ENCODE measurements at regions not wholly inside any gene's neighbourhood (a gene's known extent, or its start where the extent isn't known, plus 50 kb on each side); places are given as distances from the start of the nearest gene placed in this dataset.

DNA sequence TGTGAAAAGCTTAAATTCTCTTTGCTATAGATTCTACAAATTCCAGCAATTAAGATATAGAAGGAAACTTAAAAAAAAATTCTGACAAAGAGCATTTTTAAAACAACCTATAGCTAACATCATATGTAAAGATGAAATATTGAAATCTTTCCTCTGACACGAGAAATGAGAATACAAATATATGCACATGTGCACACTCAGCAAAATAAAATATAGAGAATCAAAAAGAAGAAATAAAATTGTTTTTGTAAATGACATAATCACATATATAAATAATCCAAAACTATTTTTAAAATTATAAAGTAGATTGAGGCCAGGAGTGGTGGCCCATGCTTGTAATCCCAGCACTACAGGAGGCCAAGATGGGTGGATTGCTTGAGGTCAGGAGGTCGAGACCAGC lies 265.1 kb downstream of the IRX2 start:
- no peak for DNase-seq

DNA sequence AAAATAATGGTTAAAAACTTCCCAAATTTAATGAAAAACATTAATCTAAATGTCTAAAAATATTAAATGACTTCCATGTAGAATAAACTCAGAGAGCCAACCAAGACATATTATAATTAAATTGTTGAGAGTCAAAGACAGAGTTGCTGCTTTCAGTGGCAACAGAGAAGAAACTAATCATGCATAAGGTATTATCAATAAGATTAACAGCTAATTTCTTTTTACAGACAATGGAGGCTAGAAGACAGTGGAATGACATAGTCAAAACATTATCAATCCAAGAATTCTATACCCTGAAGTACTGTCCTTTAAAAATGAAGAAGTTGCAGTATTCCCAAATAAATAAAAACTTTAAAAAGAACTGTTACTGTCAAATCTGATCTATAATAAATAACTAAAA lies 268.7 kb downstream of the IRX2 start:
- DNase-seq, result no peak

GRCh38 chr5:2480871-2481270 lies 270.6 kb downstream of the IRX2 start:
- no peak for DNase-seq

DNA sequence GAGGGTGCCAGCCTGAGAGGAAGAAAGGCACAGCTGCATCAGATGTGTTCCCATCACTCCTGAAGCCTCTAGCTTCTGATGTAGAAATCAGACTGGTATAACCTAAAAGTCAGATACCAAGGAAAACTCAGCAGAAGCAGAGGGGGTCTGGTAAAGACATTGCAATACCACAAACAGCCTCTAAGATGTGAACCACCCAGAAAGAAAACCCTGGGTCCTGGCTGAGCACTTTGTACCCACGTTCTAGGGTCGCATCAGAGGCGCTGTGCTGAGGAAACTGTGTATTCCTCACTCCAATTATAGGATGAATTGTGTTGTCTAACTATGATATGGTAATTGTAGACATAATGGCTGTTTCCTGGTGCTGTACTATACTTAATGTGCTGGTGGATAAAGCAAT lies 275.6 kb downstream of the IRX2 start:
- no peak for DNase-seq

DNA sequence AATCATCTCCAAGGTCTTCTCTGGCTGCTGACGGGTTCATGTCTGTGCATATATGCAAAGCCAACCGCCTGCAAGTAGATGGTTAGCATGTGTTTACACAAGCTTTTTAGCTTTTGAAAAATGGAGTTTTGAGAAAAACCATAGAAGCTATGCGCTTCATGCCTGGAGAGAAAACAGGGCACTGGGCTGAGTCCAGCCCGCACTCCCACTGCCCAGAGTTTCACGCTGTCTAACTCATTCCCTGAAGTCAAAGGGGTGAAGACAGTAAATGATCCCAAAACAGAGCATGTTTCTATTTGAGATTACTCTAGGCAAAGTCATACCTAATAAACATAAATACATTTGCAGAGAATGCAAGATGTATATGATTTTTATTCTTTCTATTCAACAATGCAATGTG lies 278.8 kb downstream of the IRX2 start:
- no peak for DNase-seq

GRCh38 chr5:2471152-2471879 lies 280.2 kb downstream of the IRX2 start:
- no peak for DNase-seq

DNA sequence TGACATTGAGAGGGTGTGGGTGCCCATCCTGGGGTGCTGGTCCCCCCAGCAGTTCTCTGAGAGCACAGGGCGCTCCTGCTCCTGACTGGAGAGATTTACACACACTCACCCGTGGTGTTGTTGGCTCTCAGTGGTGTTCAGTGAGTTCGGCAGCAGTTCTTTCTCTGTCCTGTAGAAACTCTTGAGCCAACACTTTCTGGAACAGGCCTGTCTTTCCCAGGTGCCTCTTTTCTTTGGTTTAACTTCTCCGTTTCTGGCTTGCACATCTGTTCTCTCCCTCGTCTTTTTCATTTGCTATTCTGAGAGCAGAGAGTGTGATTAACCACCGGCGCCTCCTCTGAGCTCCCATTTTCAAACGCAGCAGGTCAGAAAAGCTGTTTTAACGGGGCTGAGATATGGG lies 284.5 kb downstream of the IRX2 start:
- no peak for DNase-seq

DNA sequence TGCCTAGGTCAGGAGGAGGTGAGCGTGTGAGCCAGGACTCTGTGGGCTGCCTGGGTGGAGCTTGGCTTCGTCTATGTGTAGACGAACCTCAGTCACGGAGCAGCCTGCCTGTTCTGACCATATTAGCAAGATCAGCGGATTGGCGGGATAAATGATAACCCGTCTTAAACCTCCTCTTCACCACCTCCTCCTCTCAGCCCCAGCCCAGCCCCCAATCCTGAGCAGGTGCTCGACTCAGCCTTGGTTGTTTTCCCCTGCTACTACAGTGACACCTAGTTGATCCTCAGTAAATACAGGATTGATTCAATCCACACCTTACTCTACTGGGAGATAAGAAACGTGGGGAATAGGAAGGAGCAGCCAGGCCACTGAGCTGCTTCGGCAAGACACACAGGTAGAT lies 286.1 kb downstream of the IRX2 start:
- DNase-seq, result no peak

- no peak for DNase-seq
Measured at GRCh38 chr5:2464141-2464540, 287.3 kb downstream of the IRX2 start.

- no peak for DNase-seq
Measured at GRCh38 chr5:2461701-2462691, 289.5 kb downstream of the IRX2 start.

GRCh38 chr5:2460098-2460497 lies 291.4 kb downstream of the IRX2 start:
- no peak for DNase-seq

GRCh38 chr5:2459251-2459650 lies 292.2 kb downstream of the IRX2 start:
- no peak for DNase-seq

DNA sequence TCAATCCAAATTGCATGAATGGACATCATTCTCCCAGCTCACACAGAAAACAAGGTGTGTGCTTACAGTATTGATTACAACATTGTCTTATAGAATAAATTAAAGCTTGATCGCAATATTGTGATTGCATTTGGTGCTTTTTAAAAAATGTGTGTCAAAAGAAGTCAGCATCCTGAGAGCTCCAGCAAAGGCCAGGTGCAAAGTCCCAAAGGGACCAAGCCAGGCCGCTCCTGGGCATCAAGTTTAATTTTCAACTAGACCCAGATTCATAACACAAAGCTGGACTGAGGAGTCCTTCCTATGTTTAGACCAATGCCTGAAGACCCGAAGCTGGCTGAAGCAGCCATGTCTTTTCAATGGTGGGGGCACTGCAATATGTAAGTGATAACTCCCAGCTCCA lies 295.6 kb downstream of the IRX2 start:
- DNase-seq, result no peak

- no peak for DNase-seq
Measured at GRCh38 chr5:2454876-2455275, 296.6 kb downstream of the IRX2 start.

- DNase-seq, result no peak
Measured at GRCh38 chr5:2453781-2454180, 297.7 kb downstream of the IRX2 start.

- no peak for DNase-seq
Measured at GRCh38 chr5:2451100-2451499, 300.4 kb downstream of the IRX2 start.

GRCh38 chr5:2442496-2443354 lies 308.8 kb downstream of the IRX2 start:
- no peak for DNase-seq

DNA sequence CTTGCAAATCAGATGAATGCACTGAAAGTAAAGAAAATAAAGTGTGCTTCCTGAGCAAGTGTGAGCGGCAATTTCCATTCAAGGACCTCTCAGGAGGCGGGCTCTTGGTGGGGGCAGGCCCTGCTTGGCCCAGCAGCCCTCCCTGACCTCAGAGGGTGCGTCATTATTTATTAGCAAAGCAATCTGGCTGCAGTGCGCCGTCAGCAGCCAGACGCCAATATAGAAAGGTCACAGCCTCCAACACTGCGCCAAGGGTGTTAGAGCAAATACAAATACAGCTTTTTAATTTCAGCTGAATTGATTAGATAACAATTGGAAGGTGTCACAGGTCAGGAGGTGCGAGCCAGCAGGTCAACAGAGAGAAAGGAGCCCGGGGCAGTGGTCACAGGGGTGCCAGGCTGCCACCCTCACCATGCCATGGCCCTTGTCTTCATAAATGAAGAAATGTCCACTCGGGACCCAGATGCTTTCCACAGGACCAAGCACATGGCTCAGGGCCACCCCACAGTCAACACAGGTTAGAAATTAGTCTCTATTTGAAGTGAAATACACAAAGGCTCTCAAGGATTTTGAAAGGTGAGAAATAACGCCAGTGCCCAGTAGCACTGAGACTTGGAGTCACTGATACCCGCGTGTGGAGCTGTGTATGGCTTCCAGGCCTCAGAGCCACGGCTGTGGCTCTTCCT lies 309.8 kb downstream of the IRX2 start:
- no peak for DNase-seq

DNA sequence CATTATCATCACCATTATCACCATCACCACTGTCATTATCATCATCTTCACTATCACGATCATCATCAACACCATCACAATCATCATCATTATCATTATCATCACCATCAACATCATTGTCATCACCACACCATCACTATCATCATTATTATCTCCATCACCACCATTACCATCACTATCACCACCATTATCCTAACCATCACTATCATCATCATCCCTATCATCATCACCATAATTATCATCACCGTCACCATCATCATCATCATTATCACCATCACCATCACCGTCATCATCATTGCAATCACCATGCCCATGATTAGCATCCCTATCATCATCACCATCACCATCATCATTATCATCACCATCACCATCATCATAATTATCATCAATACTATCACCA lies 311.9 kb downstream of the IRX2 start:
- no peak for DNase-seq

DNA sequence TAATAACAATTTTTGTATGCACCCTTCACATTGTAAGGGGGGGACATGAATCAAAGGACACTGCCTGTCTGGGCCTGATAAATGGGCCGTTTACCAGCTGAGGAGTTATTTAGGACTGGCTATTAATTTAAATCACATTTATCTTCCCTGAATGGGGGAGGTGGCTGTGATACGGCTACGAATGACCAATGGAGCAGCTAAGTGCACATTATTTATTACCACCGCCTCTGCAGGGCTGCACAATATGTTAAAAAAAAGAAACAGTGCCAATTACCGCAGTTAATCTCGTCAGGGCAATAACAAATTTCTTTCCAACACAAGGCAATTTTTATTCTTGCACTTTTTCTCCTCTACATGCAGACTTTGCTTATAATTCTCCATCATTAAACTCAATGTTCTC lies 318.4 kb downstream of the IRX2 start:
- no peak for DNase-seq

DNA sequence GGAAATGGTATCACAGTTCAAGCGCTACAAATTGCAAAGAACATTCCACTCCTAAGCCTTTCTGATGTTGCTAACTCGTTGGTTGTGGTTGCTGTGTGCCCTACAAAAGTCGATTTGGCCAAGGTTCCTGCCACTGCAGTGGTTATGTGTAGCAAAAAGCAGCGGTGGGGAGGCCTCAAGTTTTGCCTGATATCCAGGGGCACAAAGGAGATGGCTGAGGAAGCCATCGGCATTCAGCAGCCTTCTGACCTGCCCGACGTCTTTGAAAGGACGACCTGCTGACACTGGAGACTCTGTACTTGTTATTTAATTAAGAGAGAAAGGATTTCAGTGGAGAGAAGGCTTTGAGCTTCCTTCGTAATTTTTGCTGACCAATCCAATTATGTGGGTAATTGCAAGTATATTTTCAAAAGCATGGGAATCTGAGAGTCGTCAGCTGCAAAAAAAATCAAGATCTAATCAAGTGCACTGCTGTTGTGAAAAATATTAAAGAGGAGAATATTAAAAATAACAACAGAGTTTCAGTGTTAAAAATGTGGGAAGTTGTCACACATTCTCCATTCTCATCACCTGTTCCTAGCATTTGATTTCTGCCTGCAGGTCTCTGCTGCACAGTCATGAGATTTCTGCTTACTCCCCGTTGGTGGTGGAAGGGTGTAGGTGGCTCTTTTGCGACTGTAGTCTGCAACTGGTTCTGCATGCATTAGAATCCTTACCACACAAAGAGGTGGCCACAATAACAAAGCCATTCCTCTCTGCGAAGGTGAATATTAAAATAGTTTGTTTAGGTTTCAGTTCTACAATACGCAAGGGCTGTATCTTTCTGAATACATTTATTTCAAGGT lies 319.2 kb downstream of the IRX2 start:
- no peak for DNase-seq

GRCh38 chr5:2430606-2431005 lies 320.9 kb downstream of the IRX2 start:
- DNase-seq, result no peak

Data from DMS53 (cell line).